Bronchial epithelial cell (primary cell): ENCODE measurements at regions not wholly inside any gene's neighbourhood (a gene's known extent, or its start where the extent isn't known, plus 50 kb on each side); places are given as distances from the start of the nearest gene placed in this dataset.
A peak's percentile ranks its signal among the peaks of the same experiment; 100 is the strongest.

Source experiments
- DNase-seq: peaks from one replicate; pipeline ENCODE4 v3.0.0-alpha.2; 2010; ENCODE audit warnings: low read depth
- FAIRE-seq: peaks from 2 replicates; lab custom pipeline; 2011; peaks lifted over from hg19 to GRCh38; lab: Jason Lieb, UNC
- H3K27me3 ChIP-seq: 2 replicates; pipeline ENCODE4 v1.5.1; 2011; ENCODE audit warnings: low read length; ENCODE audit not compliant: control insufficient read depth, insufficient read depth
- H3K36me3 ChIP-seq: 2 replicates; pipeline ENCODE4 v1.5.1; 2011; ENCODE audit warnings: low read length; ENCODE audit not compliant: control insufficient read depth, insufficient read depth
- H3K4me3 ChIP-seq: 2 replicates; pipeline ENCODE4 v1.5.1; 2011; ENCODE audit warnings: mild to moderate bottlenecking, low read depth, low read length, control low read depth
- TF ChIP-seq, protein P1 (sequence below): IDR thresholded peaks from 2 replicates; pipeline ENCODE4 v1.5.1; 2011; ENCODE audit warnings: mild to moderate bottlenecking, moderate library complexity, low read length, control low read depth, inconsistent platforms; ENCODE audit not compliant: insufficient read depth, severe bottlenecking

- Histone ChIP-seq H3K4me3 (no peak overlapping the region), H3K36me3 (no peaks in the 10 kb centered on the region), H3K27me3 (no peaks in the 10 kb centered on the region)
- TF ChIP-seq, protein P1, sequence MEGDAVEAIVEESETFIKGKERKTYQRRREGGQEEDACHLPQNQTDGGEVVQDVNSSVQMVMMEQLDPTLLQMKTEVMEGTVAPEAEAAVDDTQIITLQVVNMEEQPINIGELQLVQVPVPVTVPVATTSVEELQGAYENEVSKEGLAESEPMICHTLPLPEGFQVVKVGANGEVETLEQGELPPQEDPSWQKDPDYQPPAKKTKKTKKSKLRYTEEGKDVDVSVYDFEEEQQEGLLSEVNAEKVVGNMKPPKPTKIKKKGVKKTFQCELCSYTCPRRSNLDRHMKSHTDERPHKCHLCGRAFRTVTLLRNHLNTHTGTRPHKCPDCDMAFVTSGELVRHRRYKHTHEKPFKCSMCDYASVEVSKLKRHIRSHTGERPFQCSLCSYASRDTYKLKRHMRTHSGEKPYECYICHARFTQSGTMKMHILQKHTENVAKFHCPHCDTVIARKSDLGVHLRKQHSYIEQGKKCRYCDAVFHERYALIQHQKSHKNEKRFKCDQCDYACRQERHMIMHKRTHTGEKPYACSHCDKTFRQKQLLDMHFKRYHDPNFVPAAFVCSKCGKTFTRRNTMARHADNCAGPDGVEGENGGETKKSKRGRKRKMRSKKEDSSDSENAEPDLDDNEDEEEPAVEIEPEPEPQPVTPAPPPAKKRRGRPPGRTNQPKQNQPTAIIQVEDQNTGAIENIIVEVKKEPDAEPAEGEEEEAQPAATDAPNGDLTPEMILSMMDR = no peak
- DNase-seq (no peak), FAIRE-seq (no peak)
Observed at GRCh38 chrX:46305431-46305830, 239.8 kb downstream of the ZNF674 start.

- H3K27me3 ChIP-seq = no peaks in the 10 kb centered on the region
- DNase-seq (no peak), FAIRE-seq (no peak)
- TF ChIP-seq, protein P1 = no peak
- no peaks in the 10 kb centered on the region for H3K36me3 ChIP-seq
- H3K4me3 ChIP-seq = no peak overlapping the region
Observed at GRCh38 chrX:46301903-46302302, 243.3 kb downstream of the ZNF674 start.

DNA sequence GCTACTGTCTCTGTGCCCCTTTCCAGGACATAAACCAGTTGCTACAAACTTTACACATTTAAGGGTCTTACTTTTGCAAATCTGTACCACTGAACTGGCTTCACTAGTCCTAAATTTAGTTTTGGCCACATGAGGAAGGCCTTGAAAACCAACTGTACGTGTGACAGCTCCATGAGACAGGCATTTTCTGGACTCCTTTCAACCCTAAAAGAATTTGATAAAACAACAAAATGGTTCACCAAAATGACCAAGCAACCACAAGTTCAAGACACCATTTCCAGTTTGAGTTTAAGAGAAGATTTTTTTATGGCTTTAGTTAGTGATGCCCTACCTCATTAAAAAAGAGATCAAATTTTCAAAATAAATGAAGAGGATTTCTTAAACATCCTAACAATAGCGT is 246.4 kb downstream of the ZNF674 start:
- DNase-seq = no peak
- TF ChIP-seq, protein P1 = no peak
- no peaks in the 10 kb centered on the region for H3K36me3 ChIP-seq
- no peak overlapping the region for H3K4me3 ChIP-seq
- FAIRE-seq = no peak
- H3K27me3 ChIP-seq = no peaks in the 10 kb centered on the region

DNA sequence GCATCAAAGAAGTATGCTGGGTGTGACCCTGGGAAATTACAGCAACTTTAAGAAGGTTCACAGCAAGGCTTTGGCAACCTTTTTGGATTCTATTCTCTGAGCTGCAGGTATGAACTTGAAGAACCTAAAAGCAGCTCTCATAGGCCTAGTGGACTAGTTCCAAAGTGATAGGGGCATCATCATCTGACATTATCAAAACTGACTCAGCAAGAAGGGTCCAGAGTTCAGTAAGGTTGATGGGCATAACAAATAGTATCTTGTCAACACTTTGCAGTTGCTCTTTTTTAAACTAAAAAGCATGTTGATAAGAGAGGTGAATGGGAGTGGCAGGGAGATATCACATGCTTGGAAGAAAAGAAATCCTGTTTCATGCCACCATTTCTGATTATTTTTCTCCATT is 249.3 kb downstream of the ZNF674 start:
- Histone ChIP-seq H3K4me3 (no peak overlapping the region), H3K27me3 (no peaks in the 10 kb centered on the region), H3K36me3 (no peaks in the 10 kb centered on the region)
- DNase-seq = no peak
- FAIRE-seq = no peak
- TF ChIP-seq, protein P1 = no peak

GRCh38 chrX:46294234-46294633 is 251.0 kb downstream of the ZNF674 start:
- no peak for FAIRE-seq
- H3K4me3 ChIP-seq = no peak overlapping the region
- DNase-seq = no peak

DNA sequence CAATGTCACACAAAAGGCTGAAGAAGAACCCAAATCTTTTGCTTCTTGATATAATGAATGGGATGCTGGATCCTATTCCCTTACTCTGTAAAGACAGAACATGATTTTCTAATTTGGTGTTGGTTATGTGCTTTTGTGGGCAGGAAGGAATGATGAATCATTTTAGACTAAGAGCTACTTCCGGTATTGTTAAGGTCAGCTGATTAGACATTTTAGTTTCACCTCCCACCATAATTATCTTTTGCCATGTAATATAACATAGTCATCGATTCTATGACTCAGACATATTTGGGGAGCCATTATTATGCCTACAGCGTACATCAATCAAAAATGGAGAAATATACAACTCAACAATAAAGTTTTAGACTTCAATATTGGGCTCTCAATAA is 265.3 kb downstream of the ZNF674 start:
- TF ChIP-seq, protein P1 = no peak
- Histone ChIP-seq H3K4me3 (no peak overlapping the region), H3K27me3 (no peaks in the 10 kb centered on the region), H3K36me3 (no peaks in the 10 kb centered on the region)
- FAIRE-seq (no peak), DNase-seq (peak; percentile 83)

More at GRCh38 chrX:46294234-46294633, 251.0 kb downstream of the ZNF674 start:
- Histone ChIP-seq H3K27me3 (no peaks in the 10 kb centered on the region), H3K36me3 (no peaks in the 10 kb centered on the region)
- TF ChIP-seq, protein P1 = no peak
